ENCODE measurements at regions not wholly inside any gene's neighbourhood (a gene's known extent, or its start where the extent isn't known, plus 50 kb on each side); places are given as distances from the start of the nearest gene placed in this dataset.
A peak's percentile ranks its signal among the peaks of the same experiment; 100 is the strongest.
"Not testable (repeated sequence)": the region's sequence is repeated elsewhere in the genome, so short reads cannot be mapped to it uniquely, and the experiment has no call there.

- DNase-seq, result no peak
Measured at GRCh38 chr18:21928925-21929324, 188.3 kb downstream of the MIB1 start.

DNA sequence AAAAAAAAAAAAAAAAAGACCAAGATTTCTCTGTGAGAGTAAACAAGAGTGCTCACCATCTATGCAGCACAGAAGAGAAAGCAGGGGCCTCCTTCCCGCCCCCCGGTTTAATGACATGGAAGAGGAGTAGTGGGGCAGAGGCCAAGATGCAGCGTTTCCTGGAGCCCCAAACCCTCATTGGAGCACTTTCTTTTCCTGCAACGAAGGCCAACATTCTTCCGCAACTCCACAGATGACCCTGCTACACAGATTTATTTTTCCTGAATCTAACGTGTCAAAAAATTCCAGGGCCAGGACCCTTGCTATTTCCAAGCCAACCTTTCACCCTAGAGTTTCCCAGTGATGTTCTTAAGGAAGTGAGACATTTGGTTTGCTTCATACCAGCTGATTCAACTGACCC is 189.6 kb downstream of the MIB1 start:
- no peak for DNase-seq

DNA sequence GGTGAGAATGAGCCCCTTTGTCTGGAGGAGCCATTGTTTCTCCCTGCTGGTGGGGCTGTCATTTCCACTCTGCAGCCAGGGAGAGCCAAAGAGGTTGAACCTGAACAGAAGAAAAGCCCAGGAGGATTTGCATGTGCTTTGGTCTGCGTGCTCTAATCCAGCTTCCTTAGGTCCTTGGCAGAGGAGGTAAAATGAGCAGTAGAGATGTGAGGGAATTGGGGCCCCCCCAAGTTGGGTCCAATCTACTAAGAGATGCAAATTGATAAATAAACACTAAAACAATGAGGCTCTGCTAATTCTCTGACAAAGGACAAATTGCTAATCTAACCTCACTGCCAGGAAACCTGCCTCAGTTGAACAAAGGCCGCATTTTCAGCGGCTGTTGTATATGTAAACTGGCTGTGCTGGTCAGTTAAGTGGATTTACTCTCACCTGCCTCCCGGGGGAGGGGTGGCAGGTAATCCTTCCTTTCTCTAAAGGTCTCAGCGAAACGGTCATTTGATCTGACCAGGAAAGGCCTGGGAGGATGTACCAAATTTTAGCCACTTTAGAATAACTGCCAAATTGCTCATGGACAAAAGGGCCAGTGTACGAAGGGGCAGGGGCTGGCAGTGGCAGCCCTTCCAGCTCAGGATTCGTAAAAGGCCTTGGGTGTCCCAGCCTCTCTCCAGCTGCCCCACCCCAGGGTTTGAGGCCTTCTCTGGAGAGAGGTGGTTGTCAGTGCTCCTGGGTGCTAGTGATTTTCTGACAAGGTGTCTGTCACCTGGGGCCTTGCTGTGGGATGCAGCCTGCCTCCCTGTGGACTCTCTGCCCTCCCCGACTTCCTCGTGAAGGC is 193.6 kb downstream of the MIB1 start:
- no peak for DNase-seq

DNA sequence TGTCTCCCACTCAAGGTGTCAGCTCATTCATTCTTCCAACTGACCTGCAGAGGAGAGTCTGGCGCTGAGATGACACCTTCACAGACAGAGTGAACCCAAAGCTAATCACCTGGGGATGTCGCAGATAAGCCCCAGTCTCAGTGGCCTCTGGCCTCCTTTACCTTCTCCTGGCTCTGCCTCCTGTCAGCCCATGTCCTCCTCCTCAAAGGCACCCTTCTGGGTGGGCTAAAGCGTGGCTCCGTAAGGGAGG is 194.1 kb downstream of the MIB1 start:
- no peak for DNase-seq

GRCh38 chr18:21943456-21943855 is 202.9 kb downstream of the MIB1 start:
- no peak for DNase-seq

GRCh38 chr18:21949326-21950015 is 208.9 kb downstream of the MIB1 start:
- no peak for DNase-seq

DNA sequence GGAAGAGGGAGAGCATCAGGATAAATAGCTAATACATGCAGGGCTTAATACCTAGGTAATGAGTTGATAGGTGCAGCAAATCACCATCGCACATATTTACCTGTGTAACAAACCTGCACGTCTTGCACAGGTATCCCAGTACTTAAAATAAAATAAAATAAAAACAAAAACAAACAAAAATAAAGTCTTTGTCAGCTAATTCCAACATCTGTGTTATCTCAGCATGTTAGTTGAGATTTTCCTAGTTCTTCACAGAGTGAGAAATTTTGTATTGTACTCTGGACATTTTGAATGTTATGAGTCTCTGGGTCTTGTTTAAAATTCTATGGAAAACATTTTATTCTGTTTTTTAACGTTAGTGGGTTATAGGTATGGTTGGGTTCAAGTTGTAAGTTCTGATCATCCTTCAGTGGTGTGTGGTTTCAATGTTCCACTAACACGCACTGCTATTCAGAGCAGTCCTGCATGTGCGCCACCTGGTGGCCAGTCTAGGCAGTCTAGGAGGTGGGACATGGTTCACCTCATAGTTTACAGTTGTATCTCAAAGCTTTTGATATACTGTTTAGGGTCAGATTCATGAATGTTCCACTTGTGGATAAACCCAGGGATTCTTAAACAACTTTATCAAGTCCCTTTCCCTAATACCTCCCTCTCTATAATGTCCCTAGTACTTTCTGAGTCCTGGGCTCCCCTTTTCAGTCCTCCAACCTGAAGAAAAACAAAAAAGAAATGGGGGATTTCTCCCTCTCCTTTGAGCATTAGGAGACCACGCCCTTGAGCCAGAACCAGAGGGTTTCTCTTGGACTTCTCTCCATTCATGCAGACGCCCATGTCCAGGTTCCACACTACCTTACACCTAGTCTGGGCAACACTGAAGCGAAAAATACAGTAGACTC is 213.4 kb upstream of the GATA6 start:
- DNase-seq, result peak in 1 of 2 experiments; percentile 64

DNA sequence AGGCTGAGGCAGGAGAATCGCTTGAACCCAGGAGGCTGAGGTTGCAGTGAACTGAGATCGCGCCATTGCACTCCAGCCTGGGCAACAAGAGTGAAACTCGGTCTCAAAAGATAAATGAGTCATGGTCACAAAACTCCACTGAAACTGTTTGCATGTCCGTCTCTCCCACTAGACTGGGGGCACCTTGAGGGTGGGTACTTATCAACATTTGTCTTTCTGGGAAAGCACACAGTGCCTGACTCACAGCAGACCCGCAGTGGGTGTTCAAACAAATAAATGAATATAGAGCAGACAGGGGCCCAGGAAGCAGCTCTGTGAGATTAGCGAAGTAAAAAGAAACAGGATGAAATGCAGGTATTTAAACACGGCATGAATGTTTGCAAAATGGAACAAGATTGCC is 211.1 kb upstream of the GATA6 start:
- no peak for DNase-seq

GRCh38 chr18:21958707-21959450 is 210.5 kb upstream of the GATA6 start:
- no peak for DNase-seq

GRCh38 chr18:21960189-21960588 is 209.2 kb upstream of the GATA6 start:
- DNase-seq, result no peak

DNA sequence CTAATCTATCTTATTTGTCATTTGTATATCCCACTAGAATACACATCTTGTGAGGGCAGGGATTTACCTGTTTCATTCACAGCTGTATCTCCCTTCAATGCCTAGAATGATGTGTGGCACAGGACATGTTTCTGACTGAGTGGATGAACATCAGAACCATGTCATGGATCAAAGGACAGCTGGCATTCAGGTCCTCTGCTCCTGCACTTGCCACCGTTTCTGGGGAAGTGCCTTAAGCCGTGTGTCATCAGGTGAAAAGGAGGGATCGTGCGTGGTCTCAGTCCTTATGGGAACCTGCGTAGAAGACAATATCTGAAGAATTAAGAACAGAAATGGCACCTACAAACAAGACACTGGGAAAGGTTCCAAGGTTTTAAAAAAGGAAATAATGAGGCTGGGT is 206.1 kb upstream of the GATA6 start:
- DNase-seq, result no peak

DNA sequence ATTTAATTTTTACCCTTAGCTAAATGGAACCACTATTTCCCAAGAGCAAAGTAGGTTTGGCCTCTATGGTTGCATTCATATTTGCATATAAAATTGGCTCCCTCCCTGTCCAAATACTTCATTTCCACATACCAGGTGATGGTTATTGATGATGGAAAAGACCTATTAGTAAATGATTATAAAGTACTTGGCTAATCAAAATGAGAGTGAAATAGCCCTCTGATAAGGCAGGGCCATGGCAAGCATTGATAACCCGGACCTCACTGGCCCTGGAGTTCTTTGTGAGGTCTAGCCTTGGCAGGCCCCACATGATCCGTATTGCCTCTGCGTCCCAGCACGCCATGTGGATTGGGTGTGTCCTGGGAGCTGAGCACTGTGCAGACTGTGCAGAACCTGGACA is 201.1 kb upstream of the GATA6 start:
- no peak for DNase-seq

GRCh38 chr18:21972281-21972680 is 197.1 kb upstream of the GATA6 start:
- no peak for DNase-seq

DNA sequence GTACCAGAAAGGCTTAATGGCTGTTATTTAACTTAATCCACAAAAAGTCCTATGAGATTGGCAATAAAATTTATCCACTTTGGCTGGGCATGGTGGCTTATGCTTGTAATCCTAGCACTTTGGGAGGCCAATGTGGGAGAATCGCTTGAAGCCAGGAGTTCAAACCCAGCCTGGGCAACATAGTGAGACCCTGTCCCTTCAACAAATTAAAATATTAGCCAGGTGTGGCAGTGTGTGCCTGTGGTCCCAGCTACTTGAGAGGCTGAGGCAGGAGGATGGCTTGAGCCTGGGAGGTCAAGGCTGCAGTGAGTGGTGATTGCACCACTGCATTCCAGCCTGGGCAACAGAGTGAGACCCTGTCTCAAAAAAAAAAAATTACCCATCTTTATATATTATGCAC is 193.4 kb upstream of the GATA6 start:
- DNase-seq, result not testable (repeated sequence)

DNA sequence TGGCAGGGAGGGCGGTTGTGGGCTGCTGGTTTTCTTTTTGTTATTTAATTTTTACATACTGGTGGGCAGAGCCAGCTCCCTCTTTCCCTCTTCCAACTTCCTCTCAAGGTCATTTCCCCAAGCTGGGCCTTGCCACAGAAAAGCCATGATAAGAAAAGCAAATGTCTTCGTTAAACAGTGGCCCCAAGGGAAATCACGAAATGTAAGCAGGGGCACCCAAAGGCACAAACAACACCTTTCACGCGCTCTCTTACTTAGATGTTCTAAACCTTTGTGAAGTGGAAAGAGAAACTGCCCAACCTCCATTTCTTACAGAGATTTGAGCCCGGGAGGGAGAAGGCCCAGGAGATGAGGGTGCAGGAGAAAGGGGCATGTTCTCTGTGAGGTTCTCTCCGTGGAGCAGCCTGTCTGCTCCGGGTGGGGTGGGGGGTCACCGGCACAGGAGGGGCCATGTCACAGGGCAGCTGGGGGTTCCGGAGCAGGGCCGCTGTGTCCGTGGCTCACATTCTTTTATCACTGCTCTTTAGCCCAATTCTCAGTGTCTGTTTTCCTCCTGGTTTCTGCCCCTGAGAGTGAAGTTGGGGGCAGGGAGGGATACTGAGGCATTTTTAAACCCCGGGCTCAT is 190.7 kb upstream of the GATA6 start:
- no peak for DNase-seq

GRCh38 chr18:21979171-21979560 is 190.2 kb upstream of the GATA6 start:
- no peak for DNase-seq

DNA sequence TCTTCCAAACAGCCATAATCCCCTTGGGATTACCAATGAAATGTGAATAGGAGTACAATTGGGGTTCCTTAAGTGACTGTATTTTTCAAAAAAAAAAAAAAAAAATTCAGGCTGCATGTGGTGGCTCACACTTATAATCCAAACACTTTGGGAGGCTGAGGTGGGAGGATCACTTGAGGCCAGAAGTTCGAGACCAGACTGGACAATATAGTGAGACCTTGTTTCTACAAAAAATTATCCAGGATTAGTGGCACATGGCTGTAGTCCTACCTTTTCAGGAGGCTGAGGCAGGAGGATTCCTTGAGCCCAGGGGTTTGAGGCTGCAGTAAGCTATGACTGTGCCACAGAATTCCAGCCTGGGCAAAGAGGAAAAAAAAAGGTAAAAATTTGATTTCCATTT is 189.6 kb upstream of the GATA6 start:
- no peak for DNase-seq

DNA sequence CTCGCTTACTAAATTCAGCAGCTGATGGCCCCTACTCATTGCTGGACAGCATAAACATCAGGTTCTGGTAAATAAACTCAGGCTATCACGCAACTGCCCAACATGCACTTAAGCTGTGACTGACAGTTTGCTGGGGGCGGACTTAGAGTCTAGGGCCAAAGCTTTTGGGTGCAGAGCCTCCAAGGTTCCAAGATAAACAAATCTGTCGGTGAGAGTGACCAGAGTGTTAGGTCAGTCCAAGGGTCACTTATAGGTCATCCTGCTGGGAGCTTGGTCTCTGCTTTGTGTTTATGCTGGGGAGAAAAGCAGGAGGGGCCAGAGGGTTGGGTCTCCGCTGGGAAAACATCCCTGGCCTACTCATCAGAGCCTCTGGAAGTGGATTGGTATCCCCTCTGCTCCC is 188.6 kb upstream of the GATA6 start:
- no peak for DNase-seq

GRCh38 chr18:21981489-21981888 is 187.9 kb upstream of the GATA6 start:
- DNase-seq, result not testable (repeated sequence)

DNA sequence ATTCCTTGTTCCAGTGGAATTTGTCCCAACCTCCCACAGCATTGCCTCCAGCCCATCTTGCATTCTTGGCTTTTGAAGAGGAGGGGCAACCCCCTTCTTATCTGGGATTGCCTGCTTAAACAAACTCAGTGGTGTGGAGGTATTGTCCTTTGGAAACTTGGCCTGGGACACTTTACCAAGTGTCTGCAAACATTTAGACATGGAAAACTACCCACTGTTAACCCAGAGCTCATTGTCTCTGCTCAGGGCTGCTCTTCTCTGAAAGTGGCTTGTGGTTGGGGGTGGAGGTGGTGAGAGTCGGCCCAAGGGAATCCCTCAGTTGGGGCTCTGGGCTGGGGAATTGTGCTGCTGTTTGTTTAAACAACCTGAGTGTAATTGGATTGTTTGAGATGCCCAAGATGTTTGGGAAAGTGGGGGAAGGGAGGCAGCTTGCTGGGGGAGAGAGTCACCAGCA is 178.3 kb upstream of the GATA6 start:
- DNase-seq, result no peak

- no peak for DNase-seq
Measured at GRCh38 chr18:21991886-21992285, 177.5 kb upstream of the GATA6 start.

- DNase-seq, result no peak
Measured at GRCh38 chr18:21996351-21996826, 173.0 kb upstream of the GATA6 start.
